Suprapubic skin (tissue), 4 donors: ENCODE measurements at regions not wholly inside any gene's neighbourhood (a gene's known extent, or its start where the extent isn't known, plus 50 kb on each side); places are given as distances from the start of the nearest gene placed in this dataset.

Source experiments
- DNase-seq, 2 donors: peaks; one replicate each; pipeline ENCODE4 v3.0.0-alpha.2; 2019; ENCODE audit warnings: low spot score in 2 of 2
- H3K27ac ChIP-seq: fragments of 200-600 bp; sonication (generic); one replicate; pipeline ENCODE4 v1.5.1; 2019
- H3K27me3 ChIP-seq: fragments of 200-600 bp; sonication (generic); one replicate; pipeline ENCODE4 v1.5.1; 2019
- H3K36me3 ChIP-seq: fragments of 200-600 bp; sonication (generic); one replicate; pipeline ENCODE4 v1.5.1; 2019
- H3K4me1 ChIP-seq: fragments of 200-600 bp; sonication (generic); one replicate; pipeline ENCODE4 v1.5.1; 2019
- H3K4me3 ChIP-seq: fragments of 200-600 bp; sonication (generic); one replicate; pipeline ENCODE4 v1.5.1; 2019; ENCODE audit warnings: mild to moderate bottlenecking
- H3K9me3 ChIP-seq: fragments of 200-600 bp; sonication (generic); one replicate; pipeline ENCODE4 v1.5.1; 2019
- EP300 ChIP-seq: sonication (generic); formaldehyde crosslinking; IDR thresholded peaks from one replicate; pipeline ENCODE4 v1.6.1; 2017; ENCODE audit warnings: antibody characterized with exemption
- POLR2A ChIP-seq, 2 donors: fragments of 450-650 bp; IDR thresholded peaks; one replicate each; pipeline ENCODE4 v1.6.1; 2017; ENCODE audit warnings: antibody characterized with exemption in 2 of 2, mild to moderate bottlenecking in 2 of 2, moderate library complexity in 2 of 2
- POLR2AphosphoS5 ChIP-seq, 3 donors: sonication (generic); formaldehyde crosslinking; IDR thresholded peaks; one replicate each; pipeline ENCODE4 v1.6.1; 2017; ENCODE audit warnings: antibody characterized with exemption in 3 of 3
- WGBS: methylation state at CpG from one replicate; pipeline ENCODE4 v1.1.5; 2018; 5-methylcytosine and 5-hydroxymethylcytosine counted together
- TF ChIP-seq, protein P1 (sequence below), 2 donors: fragments of 200-600 bp in 1 of 2; fragments of 450-650 bp in 1 of 2; sonication (generic) in 1 of 2; IDR thresholded peaks; one replicate each; pipeline ENCODE4 v1.5.1; 2016 to 2019; ENCODE audit warnings: antibody characterized with exemption in 2 of 2, mild to moderate bottlenecking in 1 of 2, moderate library complexity in 1 of 2

DNA sequence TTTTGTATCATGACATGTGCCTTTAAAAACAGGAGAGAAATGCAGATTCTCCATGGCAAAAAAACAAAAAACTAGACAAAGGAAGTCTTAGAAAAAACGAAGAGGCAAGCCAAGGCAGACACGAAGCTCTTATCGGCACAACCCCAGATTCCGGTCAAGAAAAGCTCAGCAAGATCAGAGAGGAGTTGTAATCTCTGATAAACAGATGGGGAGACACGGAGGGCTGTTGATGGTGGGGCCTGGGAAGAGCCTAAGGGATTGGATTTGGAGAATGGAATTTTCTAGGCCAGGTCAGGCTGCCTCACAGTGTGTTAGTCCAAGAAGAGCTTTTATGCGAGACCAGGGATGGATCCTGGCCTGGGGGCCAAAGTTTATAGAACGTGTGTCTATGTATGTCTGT is 96.2 kb upstream of the AKT3 start:
- DNase-seq, result no peak

DNA sequence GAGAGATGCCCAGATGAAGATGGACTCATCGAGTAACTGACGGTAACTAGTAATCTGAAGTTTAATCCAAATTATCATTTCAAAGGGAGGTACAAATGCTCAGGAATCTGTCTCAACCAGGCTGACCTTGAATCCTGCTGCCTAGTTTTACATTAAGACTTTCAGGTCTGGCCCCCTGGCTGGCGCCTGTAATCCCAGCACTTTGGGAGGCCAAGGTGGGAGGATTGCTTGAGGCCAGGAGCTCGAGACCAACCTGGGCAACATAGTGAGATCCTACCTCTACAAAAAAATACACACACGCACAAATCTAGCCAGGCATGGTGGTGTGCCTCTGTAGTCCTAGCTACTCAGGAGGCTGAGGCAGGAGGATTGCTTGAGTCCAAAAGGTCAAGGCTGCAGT is 95.7 kb upstream of the AKT3 start:
- WGBS, result 100% methylated on average over 5 of the region's 5 CpGs
- Histone ChIP-seq H3K4me1 (no peaks in the 10 kb centered on the region), H3K27ac (no peak overlapping the region), H3K27me3 (peaks cover 10% of the 10 kb centered on the region), H3K36me3 (no peaks in the 10 kb centered on the region), H3K9me3 (no peaks in the 10 kb centered on the region), H3K4me3 (no peak overlapping the region)
- TF ChIP-seq EP300 (no peak), POLR2AphosphoS5 (IDR thresholded peaks at IDR 0.05) (no peak), POLR2A (IDR thresholded peaks at IDR 0.05) (no peak)
- TF ChIP-seq, protein P1, sequence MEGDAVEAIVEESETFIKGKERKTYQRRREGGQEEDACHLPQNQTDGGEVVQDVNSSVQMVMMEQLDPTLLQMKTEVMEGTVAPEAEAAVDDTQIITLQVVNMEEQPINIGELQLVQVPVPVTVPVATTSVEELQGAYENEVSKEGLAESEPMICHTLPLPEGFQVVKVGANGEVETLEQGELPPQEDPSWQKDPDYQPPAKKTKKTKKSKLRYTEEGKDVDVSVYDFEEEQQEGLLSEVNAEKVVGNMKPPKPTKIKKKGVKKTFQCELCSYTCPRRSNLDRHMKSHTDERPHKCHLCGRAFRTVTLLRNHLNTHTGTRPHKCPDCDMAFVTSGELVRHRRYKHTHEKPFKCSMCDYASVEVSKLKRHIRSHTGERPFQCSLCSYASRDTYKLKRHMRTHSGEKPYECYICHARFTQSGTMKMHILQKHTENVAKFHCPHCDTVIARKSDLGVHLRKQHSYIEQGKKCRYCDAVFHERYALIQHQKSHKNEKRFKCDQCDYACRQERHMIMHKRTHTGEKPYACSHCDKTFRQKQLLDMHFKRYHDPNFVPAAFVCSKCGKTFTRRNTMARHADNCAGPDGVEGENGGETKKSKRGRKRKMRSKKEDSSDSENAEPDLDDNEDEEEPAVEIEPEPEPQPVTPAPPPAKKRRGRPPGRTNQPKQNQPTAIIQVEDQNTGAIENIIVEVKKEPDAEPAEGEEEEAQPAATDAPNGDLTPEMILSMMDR (IDR thresholded peaks at IDR 0.05), result no peak
- no peak for DNase-seq

More for the DNA sequence above, 96.2 kb upstream of the AKT3 start:
- H3K4me3 ChIP-seq, result no peak overlapping the region
- no peaks in the 10 kb centered on the region for H3K36me3 ChIP-seq
- no peaks in the 10 kb centered on the region for H3K9me3 ChIP-seq
- no peak for TF ChIP-seq EP300
- no peak for TF ChIP-seq POLR2AphosphoS5 (IDR thresholded peaks at IDR 0.05)
- TF ChIP-seq, protein P1 (IDR thresholded peaks at IDR 0.05), result no peak
- TF ChIP-seq POLR2A (IDR thresholded peaks at IDR 0.05), result no peak
- WGBS, result 65% methylated on average over 7 of the region's 7 CpGs
- no peak overlapping the region for H3K27ac ChIP-seq
- no peaks in the 10 kb centered on the region for H3K4me1 ChIP-seq
- peaks cover 5% of the 10 kb centered on the region for H3K27me3 ChIP-seq

DNA sequence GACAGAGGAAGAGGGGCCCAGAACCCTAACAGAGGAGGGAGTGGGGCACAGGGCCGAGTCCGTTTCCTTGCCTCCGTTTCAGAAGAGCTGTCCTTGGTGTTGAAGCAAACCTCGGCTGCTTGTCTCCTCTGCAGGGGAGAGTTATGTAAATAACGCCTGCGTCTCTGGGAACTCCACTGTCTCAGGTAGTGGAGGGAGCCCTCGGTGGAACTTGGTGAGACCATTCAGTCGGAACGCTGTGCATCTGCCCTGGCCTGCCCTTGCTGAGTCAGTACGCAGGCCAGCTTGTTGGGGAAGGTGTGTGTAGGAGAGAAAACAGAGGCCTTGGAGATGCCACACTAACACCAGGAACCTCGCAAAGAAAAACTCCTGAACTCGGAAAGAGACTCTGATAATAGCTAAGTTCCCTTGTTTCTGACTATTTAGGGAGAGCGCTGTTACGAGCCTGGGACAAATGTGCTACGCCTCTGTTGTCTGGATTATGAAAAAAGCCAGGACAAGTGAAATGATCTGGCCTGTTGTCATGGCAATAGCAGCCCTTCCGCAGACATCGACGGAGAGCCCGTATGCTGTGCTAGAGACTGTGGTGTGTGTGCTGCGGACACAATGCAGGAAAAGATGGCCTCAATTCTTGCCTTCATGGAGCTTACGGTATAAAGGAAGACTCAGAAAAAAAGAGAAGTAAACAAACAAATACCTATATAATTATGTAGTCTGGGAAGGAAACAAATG is 94.6 kb upstream of the AKT3 start:
- H3K27me3 ChIP-seq, result peaks cover 10% of the 10 kb centered on the region
- H3K4me3 ChIP-seq, result no peak overlapping the region
- no peak overlapping the region for H3K27ac ChIP-seq
- TF ChIP-seq, protein P1 (IDR thresholded peaks at IDR 0.05), result no peak
- TF ChIP-seq EP300 (no peak), POLR2A (IDR thresholded peaks at IDR 0.05) (no peak), POLR2AphosphoS5 (IDR thresholded peaks at IDR 0.05) (no peak)
- H3K36me3 ChIP-seq, result no peaks in the 10 kb centered on the region
- H3K9me3 ChIP-seq, result no peaks in the 10 kb centered on the region
- no peaks in the 10 kb centered on the region for H3K4me1 ChIP-seq
- 50% methylated on average over 21 of the region's 21 CpGs for WGBS
- DNase-seq, result no peak

DNA sequence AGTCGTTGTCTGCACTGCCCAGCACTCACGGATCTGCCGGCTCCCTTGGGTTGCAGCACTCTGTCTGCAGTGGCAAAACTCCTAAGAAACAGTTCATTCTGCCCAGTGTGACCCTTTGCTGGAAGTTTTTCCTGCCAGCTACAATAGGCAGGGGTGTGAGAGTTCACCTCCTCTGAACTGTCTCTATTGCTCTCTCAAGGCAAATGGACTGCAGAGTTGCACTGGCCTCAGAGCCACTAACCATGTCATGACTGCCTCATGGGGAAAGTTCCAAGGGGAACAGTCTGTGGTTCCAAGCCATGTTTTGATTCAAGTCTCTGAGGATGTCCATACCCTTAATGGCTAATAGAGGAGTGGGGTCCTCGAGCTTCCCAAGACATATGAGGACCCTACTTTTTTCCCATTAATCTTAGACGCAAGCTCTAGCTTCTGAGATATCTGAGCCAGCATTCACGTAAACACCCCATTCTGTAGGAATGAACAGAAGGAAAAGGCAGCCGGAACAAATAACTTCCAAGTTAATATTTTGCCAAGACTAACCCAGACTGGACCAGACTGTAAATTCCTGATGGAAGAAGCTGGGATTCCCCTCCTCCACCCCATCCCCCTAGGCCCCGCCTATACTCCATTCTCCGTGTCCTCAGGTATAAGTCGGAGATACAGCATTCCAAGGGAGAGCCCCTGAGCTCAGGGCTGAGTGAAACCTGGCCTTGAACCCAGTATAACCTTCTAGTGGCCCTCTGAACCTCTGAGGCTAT is 93.8 kb upstream of the AKT3 start:
- peaks cover 10% of the 10 kb centered on the region for H3K27me3 ChIP-seq
- H3K9me3 ChIP-seq, result no peaks in the 10 kb centered on the region
- no peak for DNase-seq
- WGBS, result 82% methylated on average over 10 of the region's 10 CpGs
- TF ChIP-seq EP300 (no peak), POLR2A (IDR thresholded peaks at IDR 0.05) (no peak), POLR2AphosphoS5 (IDR thresholded peaks at IDR 0.05) (no peak)
- TF ChIP-seq, protein P1 (IDR thresholded peaks at IDR 0.05), result no peak
- H3K27ac ChIP-seq, result no peak overlapping the region
- no peak overlapping the region for H3K4me3 ChIP-seq
- H3K4me1 ChIP-seq, result no peaks in the 10 kb centered on the region
- no peaks in the 10 kb centered on the region for H3K36me3 ChIP-seq
